ENCODE measurements at regions not wholly inside any gene's neighbourhood (a gene's known extent, or its start where the extent isn't known, plus 50 kb on each side); places are given as distances from the start of the nearest gene placed in this dataset.

DNA sequence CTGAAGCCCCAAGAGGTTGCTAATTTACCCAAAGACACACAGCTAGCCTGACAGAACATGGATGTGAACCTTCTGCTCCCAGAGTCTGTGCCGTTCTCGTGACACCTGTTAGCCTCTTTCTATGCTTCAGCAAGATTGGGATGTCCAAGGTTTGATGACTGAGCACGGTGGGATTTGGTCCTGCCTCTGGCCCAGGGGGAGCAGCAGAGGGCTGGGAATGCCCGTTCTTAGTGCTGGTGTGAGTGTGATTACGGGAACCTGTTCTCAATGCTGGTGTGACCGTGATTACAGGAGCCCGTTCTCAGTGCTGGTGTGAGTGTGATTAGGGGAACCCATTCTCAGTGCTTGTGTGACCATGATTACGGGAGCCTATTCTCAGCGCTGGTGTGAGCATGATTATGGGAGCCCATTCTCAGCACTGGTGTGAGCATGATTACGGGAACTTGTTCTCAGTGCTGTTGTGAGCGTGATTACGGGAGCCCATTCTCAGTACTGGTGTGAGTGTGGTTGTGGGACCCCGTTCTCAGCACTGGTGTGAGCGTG, 67.3 kb upstream of the SNTG2 start:
- Histone ChIP-seq H3K4me3 (ENCODE audit: low read depth in 2 of 2, low read length in 1 of 2) (no peak overlapping the region), H3F3A (replicated peaks; ENCODE audit: insufficient read depth) (no peaks in the 10 kb centered on the region), H3K4me1 (ENCODE audit: control insufficient read depth in 1 of 2, insufficient read depth in 2 of 2, low read depth in 1 of 2, low read length in 1 of 2) (no peaks in the 10 kb centered on the region), H3K36me3 (replicated peaks in 1 of 2; ENCODE audit: control insufficient read depth in 1 of 2, insufficient read depth in 2 of 2, low read length in 1 of 2) (no peaks in the 10 kb centered on the region), H3K9me2 (no peaks in the 10 kb centered on the region), H3K9me3 (no peaks in the 10 kb centered on the region; the same call in 1 of the 2 replicates), H4K20me1 (ENCODE audit: insufficient read depth) (no peaks in the 10 kb centered on the region), H3K9ac (no peak overlapping the region), H3K27me3 (ENCODE audit: insufficient read depth) (no peaks in the 10 kb centered on the region), H3K27ac (ENCODE audit: low read depth in 2 of 2, low read length in 1 of 2) (no peak overlapping the region), H3K4me2 (no peak overlapping the region), H2AFZ (ENCODE audit: low read depth) (no peak overlapping the region), H3K79me2 (ENCODE audit: insufficient read depth) (no peaks in the 10 kb centered on the region)
- 30% methylated on average over 13 of the region's 14 CpGs for WGBS (ENCODE audit: low lambda C conversion rate)
- POLR2A ChIA-PET = no interaction called here
- CTCF ChIA-PET = interaction anchor here (0.8 to 1.3 kb wide), 2 partner anchors 14 to 637 kb away, joined by 3 to 5 read pairs; no protein-coding TSS in a partner anchor
- TF ChIP-seq POLR2AphosphoS5 (IDR thresholded peaks at IDR 0.05; ENCODE audit: low read depth, low read length) (no peak), RXRA (IDR thresholded peaks at IDR 0.05; ENCODE audit: borderline replicate concordance, low read depth) (no peak), YY1 (IDR thresholded peaks at IDR 0.05; ENCODE audit: low read depth) (no peak), SMC3 (IDR thresholded peaks at IDR 0.05; ENCODE audit: low read depth, low read length) (no peak), GATA2 (CRISPR knock-in tag; IDR thresholded peaks at IDR 0.05) (no peak), RAD21 (IDR thresholded peaks at IDR 0.05; ENCODE audit: low read length) (no peak), FOXM1 (IDR thresholded peaks at IDR 0.05; ENCODE audit: low read depth) (no peak)
- TF ChIP-seq, protein P1, sequence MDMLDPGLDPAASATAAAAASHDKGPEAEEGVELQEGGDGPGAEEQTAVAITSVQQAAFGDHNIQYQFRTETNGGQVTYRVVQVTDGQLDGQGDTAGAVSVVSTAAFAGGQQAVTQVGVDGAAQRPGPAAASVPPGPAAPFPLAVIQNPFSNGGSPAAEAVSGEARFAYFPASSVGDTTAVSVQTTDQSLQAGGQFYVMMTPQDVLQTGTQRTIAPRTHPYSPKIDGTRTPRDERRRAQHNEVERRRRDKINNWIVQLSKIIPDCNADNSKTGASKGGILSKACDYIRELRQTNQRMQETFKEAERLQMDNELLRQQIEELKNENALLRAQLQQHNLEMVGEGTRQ (IDR thresholded peaks at IDR 0.05; ENCODE audit: borderline replicate concordance, low read depth, low read length) = no peak
- TF ChIP-seq, protein P2, sequence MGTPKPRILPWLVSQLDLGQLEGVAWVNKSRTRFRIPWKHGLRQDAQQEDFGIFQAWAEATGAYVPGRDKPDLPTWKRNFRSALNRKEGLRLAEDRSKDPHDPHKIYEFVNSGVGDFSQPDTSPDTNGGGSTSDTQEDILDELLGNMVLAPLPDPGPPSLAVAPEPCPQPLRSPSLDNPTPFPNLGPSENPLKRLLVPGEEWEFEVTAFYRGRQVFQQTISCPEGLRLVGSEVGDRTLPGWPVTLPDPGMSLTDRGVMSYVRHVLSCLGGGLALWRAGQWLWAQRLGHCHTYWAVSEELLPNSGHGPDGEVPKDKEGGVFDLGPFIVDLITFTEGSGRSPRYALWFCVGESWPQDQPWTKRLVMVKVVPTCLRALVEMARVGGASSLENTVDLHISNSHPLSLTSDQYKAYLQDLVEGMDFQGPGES (IDR thresholded peaks at IDR 0.05; ENCODE audit: low read depth, low read length) = no peak
- no peak for DNase-seq

DNA sequence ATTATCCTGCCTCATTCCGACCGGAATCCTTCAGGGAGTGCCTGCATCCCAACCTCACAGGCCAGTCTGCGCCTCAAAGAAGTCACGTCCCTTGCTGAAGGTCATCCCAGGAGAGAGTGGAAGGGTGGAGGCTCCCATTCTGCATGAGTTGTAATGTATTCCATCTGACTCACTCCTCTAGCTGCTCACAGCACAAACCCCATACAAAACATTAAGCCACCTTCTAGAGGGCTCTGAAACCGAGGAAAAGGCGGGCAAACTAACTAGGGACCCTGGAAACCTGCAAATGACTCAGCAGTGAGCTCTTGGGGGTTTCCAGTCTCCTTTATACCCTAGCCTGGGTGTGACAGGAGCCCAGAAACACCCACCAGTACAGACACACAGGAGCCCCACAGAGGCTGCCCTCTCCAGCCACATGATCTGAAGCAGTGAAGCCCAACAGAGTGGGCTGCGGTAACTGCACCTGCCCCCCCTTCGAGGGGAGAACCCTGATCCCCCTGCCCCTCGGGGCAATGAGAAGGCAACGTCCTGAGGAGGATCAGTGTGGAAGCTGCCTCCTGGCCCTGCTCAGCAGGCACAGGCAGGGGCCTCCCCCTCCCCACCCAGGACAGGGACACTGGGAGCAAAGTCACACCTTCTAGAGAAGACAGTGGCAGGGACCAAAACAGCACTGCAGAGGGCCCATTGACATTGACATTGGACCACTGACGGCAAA, 69.3 kb upstream of the SNTG2 start:
- DNase-seq = no peak
- Histone ChIP-seq H3F3A (replicated peaks; ENCODE audit: insufficient read depth) (no peaks in the 10 kb centered on the region), H3K9me3 (no peaks in the 10 kb centered on the region; the same call in 1 of the 2 replicates), H3K9me2 (no peaks in the 10 kb centered on the region), H4K20me1 (ENCODE audit: insufficient read depth) (no peaks in the 10 kb centered on the region), H3K36me3 (replicated peaks in 1 of 2; ENCODE audit: control insufficient read depth in 1 of 2, insufficient read depth in 2 of 2, low read length in 1 of 2) (no peaks in the 10 kb centered on the region), H3K4me1 (ENCODE audit: control insufficient read depth in 1 of 2, insufficient read depth in 2 of 2, low read depth in 1 of 2, low read length in 1 of 2) (no peaks in the 10 kb centered on the region), H3K79me2 (ENCODE audit: insufficient read depth) (no peaks in the 10 kb centered on the region), H3K27me3 (ENCODE audit: insufficient read depth) (no peaks in the 10 kb centered on the region), H3K27ac (ENCODE audit: low read depth in 2 of 2, low read length in 1 of 2) (no peak overlapping the region), H3K4me2 (no peak overlapping the region), H2AFZ (ENCODE audit: low read depth) (no peak overlapping the region), H3K9ac (no peak overlapping the region), H3K4me3 (ENCODE audit: low read depth in 2 of 2, low read length in 1 of 2) (no peak overlapping the region)
- POLR2A ChIA-PET = no interaction called here
- CTCF ChIA-PET = no interaction called here
- WGBS (ENCODE audit: low lambda C conversion rate) = 20% methylated on average over 8 of the region's 11 CpGs
- TF ChIP-seq EP300 (IDR thresholded peaks at IDR 0.05; ENCODE audit: borderline replicate concordance in 1 of 2, low read depth in 1 of 2, low read length in 1 of 2) = no peak
- TF ChIP-seq, protein P3, sequence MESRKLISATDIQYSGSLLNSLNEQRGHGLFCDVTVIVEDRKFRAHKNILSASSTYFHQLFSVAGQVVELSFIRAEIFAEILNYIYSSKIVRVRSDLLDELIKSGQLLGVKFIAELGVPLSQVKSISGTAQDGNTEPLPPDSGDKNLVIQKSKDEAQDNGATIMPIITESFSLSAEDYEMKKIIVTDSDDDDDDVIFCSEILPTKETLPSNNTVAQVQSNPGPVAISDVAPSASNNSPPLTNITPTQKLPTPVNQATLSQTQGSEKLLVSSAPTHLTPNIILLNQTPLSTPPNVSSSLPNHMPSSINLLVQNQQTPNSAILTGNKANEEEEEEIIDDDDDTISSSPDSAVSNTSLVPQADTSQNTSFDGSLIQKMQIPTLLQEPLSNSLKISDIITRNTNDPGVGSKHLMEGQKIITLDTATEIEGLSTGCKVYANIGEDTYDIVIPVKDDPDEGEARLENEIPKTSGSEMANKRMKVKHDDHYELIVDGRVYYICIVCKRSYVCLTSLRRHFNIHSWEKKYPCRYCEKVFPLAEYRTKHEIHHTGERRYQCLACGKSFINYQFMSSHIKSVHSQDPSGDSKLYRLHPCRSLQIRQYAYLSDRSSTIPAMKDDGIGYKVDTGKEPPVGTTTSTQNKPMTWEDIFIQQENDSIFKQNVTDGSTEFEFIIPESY (IDR thresholded peaks at IDR 0.05; ENCODE audit: borderline replicate concordance, low read depth) = no peak
- TF ChIP-seq, protein P1 (IDR thresholded peaks at IDR 0.05; ENCODE audit: borderline replicate concordance, low read depth, low read length) = no peak
- TF ChIP-seq RFX5 (IDR thresholded peaks at IDR 0.05; ENCODE audit: low read length) = no peak
- TF ChIP-seq RCOR1 (IDR thresholded peaks at IDR 0.05; ENCODE audit: low read length) = no peak
- no peak for TF ChIP-seq MEF2A (IDR thresholded peaks at IDR 0.05; ENCODE audit: borderline replicate concordance, low read depth)
- TF ChIP-seq NRF1 (IDR thresholded peaks at IDR 0.05; ENCODE audit: low read depth, low read length) = no peak
- no peak for TF ChIP-seq TEAD4 (IDR thresholded peaks at IDR 0.05; ENCODE audit: borderline replicate concordance, insufficient read depth)
- TF ChIP-seq SMC3 (IDR thresholded peaks at IDR 0.05; ENCODE audit: low read depth, low read length) = no peak
- TF ChIP-seq JUND (IDR thresholded peaks at IDR 0.05) = no peak
- no peak for TF ChIP-seq NFIC (IDR thresholded peaks at IDR 0.05; ENCODE audit: borderline replicate concordance)
- no peak for TF ChIP-seq FOSL2 (IDR thresholded peaks at IDR 0.05; ENCODE audit: borderline replicate concordance, low read depth)
- TF ChIP-seq, protein P2 (IDR thresholded peaks at IDR 0.05; ENCODE audit: low read depth, low read length) = no peak
- TF ChIP-seq SIN3A (IDR thresholded peaks at IDR 0.05; ENCODE audit: borderline replicate concordance, low read depth, low read length) = no peak
- TF ChIP-seq FOXM1 (IDR thresholded peaks at IDR 0.05; ENCODE audit: low read depth) = no peak
